Glomerular visceral epithelial cell (primary cell): ENCODE measurements at regions not wholly inside any gene's neighbourhood (a gene's known extent, or its start where the extent isn't known, plus 50 kb on each side); places are given as distances from the start of the nearest gene placed in this dataset.

Experiments used
- DNase-seq: peaks from one replicate; pipeline ENCODE4 v3.0.0-alpha.2; 2016; ENCODE audit errors: extremely low spot score

DNA sequence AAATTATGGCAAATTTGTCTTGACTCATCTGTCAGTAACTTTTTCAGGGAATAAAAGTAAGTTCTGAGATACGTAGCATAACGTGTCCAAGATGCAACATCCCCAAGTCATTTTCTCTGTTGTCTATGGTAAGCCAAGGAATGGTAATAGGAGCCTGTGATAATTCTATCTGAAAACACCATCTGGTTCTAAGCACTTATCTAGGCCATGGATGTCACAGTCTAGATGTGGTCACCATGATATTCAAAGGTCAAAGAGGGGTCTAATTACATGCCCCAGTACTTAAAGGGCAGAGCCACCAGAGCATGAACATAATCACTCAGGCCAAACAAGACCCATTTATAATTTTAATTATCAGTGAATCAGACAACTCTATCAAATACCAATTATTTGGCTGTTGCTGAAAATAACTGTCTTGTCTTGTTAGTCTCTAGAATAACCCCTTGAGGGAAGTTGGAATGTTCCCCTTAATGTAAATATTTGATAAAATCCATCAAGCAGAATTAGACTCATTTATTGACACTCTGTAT is 225.1 kb upstream of the MPPED2 start:
- no peak for DNase-seq

DNA sequence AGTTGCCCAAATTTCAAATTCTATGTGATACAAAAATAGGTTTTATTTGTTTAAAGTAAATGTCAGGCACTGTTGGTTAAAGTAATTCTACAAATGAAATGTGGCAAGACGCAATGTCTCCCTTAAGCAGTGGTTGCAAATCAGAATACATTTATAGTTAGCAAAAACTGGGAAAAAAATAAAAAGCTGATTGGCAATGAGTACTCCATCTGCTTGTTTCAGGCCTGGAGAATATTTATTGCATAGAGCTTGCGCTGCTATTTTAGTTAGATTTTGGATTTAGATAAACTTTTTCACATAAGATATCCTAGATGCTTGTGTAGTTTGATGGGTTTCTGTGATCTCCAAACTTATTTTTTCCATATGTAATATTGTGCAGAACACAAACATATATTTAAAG is 224.0 kb upstream of the MPPED2 start:
- no peak for DNase-seq

DNA sequence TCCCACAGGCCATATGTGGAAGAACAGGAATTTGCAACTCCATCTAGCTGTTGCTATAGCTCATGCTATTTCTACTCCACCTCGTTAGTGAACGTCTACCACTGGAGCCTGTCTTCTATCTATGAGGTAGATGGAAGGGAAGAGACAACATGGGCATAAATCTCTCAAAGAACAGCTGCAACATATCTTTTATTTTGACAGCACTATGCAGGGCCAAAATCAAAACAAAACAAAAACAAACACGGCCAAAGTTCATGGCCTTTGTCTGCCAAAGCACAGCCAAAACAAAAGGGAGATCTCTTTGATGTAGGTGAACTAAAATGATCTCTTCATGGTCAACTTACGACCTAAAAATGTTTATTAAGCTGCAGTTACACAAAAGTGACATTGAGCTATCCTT is 215.2 kb upstream of the MPPED2 start:
- DNase-seq = no peak

DNA sequence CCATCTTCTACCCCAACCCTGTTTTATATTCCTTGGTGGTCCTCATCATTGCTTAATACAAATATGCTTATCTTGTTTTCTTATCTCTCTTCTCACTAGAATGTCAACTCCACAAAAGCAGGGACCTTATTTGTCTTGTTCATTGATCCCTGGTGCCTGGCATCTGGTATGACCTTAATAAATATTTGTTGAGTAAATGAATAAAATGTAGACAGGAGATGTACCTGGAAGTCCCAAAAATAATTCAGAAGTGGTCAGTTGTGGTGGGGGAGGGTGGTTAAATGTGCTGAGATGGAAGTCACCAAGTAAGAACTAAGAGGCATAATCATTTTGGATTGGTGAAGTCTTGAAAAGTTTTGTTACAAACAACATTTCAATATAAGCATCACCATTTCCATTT is 214.8 kb upstream of the MPPED2 start:
- DNase-seq = no peak

DNA sequence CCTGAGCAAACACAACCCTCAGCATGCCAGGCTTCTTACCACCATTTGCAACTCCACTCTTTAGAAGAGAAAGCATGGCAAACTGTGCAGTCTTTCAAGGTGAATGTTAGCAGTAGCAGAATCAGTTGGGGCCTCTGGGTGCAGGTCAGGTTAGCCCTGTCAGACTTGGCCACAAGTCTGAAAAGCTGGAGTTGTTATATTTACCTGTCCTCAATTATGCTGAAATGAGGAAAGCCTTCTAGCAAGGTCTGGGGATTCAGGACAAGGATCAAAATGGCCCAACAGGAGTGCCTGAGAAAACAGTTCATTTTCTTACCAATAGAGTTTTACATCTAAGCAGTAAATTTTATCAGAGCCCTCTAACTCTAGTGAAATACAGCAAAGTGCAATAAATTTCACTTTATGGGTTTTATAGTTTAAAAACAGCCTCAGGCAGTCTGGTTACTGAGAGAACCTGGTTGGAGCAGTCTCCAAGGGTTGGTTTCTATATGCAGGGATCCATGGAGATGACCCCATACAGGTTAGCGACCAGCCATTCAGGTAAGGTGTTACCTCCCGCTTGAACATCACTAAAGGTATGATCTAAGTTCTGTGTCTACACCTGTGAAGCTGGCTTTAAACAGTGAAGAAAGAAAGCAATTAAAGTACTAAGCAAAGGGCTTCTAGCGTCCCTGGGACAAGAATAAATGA is 212.5 kb upstream of the MPPED2 start:
- no peak for DNase-seq

DNA sequence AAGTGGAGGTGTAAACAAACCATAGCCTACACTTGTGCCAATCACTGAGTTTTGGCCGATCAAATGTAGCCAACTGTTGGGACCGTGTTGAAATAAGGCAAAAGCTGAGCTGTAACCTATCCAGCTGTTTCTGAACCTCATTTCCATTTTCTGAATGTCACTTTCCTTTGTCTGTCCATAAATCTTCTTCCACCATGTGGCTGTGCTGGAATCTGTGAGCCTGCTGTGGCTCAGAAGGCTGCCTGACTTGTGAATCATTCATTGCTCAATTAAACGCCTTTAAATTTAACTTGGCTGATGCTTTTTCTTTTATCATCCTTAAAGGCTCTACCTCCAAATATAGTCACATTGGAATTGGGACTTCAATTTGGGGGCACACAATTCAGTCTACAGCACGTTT is 203.1 kb upstream of the MPPED2 start:
- DNase-seq = no peak

DNA sequence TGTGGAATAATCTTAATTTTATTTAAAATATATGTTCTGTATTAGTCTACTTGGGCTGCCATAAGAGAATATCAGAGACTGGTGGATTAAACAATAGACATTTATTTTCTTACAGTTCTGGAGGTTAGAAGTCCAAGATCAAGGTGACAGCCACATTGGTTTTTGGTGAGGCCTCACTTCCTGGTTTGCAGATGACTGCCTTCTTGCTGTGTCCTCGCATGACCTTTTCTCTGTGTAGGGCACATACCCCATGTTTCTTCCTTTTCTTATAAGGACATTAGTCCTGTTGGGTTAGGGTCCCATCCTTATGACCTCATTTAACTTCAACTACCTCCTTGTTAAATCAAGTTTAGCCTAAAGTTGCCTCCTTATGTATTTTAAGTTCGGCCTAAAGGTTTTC is 202.7 kb upstream of the MPPED2 start:
- no peak for DNase-seq

DNA sequence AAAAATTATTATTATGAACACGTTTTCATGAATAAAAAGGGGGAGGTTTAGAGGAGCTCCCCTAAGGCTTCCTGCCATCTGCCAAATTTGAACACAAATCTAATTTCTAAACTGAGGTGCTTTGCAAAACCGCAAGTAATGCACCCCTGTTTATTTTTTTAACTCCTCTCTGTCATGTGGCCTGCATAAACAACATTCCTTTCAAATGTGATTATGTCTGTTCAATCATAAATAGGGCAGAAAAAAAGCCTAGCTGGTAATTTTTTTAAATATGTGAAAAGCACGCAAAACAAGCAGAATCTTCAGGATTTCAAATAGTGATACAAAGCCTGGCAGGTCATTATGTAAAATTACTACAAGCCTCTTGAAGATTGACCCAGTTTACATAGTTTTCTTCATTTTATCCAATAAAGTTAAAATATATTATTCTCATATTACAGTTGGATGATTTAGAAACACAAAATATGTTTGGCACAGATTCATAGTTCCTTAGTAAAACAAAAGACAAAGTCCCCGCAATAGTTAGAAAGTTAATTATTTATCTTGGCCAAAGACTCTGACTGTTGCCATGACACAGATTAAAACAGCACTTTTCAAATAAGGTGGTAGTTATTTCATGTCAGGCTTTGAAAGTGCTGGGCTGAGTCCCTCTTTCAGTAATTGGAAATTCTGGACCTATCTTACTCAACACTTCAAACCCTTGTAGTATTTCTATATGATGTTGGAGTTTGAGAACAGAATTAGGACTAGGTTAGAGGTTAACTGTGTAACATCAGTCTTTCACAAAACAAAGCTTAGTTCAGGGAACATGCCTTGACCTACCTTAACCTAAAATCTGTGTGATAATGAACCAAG is 200.3 kb upstream of the MPPED2 start:
- no peak for DNase-seq

DNA sequence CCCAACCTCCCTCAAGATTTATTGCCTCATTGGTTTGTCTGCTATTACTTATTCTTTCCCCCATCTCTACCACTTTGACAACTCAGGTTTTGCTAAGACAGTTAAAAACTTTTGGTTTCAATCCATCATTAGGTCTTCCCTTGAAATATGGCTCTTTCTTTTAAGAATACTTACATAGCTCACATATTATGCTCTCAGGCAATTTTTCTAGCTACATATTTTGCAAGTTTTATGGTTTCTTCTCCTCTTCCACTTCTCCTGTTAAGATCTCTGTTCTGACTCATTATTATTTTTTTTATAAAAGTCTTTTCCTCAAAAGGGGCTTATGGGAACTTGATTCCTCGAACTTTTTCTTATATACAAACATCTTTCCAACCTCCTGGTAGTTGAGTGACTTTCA is 192.4 kb upstream of the MPPED2 start:
- no peak for DNase-seq

DNA sequence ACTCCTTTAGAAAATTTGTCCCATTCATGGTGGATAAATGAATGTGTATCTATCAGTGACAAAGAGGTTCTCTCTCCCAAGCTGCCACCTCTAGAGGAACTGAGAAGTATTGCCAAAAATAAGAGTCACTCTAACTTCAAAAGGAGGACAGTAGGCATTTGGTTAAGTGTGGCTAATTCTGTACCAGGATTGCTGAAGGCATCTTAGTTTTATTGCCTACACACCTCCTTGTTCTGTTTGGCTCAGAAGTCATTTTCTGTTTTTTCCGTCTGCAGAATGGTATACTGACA is 189.0 kb upstream of the MPPED2 start:
- no peak for DNase-seq

DNA sequence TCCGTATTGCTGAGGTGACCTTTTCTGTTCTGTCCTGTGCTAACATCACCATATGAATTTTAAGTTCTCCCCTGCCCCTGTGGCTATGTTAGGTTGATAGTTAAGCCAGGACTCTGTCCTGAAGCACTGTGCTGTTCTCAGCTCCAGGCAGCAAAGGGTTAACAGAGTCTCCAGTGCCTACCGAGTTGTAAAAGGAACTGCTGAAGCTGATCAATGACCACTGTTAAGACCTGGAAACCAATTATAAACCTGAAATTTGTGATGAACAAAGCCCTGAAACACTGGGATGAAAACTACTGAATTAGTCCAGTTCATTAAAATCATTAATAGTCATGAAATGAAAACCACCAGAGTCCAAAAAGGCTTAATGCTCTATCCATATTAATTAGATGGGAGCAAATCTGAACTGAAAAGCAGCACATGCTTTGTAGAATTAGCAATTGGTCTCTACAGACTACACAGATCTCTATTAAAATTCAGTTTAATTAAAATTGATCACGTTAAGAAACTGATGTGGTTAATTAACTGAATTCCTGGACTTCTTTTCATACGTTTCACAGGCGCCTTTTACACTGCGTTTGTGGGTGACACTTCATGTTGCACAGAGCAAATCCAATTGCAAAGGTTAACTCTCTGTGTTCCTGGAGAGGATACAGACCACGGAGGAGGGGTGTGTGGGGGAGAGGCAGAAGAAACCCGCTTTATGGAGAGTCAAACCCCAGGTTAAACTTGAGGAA is 188.5 kb upstream of the MPPED2 start:
- no peak for DNase-seq

DNA sequence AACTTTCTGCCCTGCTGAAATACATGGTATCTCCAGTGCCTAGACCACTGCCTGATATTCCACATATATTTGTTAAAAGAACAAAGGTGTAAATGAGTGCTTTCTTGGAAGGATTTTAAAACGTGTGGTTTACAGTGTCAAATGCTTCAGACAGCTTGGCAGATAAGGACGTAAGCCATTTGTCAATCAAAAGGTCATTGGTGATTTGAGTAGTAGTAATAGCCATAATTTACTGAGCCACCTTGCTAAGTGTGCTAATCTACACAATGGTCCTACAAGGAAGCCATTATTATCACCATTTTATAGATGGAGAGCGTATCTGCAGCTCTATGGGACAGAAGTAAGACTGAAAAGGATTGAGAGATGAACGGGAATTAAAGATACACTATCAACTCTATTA is 186.8 kb upstream of the MPPED2 start:
- no peak for DNase-seq

DNA sequence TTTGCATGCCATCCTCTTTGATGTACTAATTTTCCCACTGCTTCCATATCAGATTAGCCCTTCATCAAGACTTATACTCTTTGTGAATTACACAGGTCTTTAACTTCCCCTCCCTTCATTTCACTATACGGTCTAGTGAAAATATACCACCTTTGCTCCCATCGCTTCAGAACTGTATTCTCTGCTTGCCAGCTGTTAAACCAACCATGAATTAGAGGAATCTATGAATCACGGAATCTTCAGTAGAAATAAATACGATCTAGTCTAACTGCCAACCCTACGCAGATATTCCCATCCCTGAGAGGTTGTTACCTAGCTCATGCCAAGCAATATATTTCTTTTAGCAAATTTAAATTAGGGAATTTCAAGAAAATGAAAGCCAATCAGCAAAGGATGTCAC is 177.8 kb upstream of the MPPED2 start:
- no peak for DNase-seq

DNA sequence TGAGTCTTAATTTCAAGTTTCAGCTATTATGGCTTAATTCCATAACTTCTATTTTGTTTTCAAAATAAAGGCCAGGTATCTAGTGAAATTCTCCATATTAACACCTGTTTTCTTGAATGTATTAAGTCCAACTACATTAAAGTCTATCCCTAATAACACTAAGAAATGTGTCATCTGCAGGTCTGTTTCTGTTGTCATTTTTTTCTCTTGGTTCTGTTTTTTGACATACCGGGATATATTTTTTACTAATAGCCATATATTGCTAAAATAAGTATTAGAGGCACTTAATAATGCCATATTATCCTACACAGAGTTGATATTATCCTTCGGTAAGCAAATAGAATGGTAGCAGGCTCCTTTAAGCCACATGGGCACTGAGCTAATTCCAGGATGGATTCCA is 176.0 kb upstream of the MPPED2 start:
- no peak for DNase-seq

DNA sequence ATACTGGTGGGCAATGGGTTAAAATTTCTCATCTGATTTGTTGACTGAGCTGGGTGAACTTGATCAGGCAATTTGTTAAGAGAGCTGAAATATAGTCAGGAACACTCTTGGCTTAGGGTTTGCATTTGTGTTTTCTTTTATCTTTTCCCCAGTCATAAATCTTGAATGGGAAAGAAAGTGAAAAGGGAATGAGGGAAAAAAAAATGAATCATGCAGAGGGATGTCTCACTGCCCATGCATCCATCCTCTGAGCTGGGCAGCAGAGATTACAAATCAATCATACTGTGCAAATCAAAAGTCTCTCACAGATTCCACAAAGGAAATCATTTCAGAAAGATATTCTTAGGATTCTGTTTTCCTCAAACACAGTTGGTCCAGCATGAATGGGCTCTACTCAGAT is 174.2 kb upstream of the MPPED2 start:
- DNase-seq = no peak

DNA sequence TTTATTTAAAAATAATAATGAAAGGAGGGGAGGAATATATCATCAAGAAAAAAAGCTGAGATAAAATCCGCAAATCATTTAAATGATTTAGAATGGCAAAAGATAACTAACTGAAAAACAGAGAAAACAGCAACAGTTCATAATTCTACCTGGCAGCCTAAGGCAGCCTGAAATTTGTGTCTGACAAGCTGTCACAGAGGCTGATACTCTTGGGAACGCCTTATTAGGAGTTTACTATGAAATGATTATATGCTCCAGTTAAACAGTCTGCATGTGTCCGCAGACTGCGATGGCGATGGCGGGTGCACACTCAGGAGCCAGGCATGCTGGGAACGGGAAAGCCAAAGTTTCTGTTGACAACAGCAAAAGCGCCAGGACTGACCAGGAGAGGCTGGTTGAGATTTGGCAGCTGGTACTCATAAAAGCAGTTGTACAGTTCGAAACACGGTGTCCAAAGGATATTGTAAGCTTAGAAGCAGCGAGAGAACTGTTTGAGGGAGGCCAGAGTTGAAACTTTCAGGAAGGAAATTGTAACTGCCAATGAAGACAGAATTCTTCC is 172.9 kb upstream of the MPPED2 start:
- no peak for DNase-seq

DNA sequence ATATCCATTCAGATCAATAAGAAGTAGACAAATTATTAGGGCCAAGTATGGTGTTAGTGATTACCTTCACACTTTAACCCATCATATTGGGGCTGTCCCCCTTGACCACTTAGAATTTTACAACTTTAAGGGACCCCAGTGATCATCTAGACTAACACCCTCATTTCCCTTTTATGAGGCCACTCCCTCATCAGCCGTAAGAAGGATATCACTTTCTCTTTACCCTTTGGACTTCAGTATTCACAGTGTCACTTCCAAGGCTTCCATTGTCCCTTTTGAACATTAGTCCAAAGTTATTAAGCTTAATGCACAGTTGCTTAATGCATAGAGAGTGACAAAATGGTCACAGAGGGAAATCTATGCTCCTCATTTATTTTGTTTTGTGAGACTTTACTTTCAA is 172.4 kb upstream of the MPPED2 start:
- no peak for DNase-seq

DNA sequence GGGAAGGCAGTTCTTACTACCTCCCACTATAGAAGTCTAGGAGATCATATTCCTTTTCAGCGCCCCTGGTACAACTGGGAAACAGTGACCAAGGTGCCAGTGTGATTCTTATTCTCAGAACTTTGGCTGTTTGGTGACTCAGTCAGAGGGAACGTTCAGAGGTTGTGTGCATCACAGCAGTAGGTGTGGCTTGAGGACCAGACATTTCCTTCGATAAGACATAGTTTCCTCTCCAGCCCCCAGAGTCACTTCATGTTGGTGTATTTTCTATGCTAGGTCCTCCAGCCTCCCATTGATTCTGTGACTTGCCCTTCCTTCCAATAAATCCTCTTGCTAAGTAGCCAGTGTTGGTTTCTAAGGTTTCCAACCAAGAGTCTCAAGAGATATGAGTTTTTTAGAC is 171.9 kb upstream of the MPPED2 start:
- no peak for DNase-seq

DNA sequence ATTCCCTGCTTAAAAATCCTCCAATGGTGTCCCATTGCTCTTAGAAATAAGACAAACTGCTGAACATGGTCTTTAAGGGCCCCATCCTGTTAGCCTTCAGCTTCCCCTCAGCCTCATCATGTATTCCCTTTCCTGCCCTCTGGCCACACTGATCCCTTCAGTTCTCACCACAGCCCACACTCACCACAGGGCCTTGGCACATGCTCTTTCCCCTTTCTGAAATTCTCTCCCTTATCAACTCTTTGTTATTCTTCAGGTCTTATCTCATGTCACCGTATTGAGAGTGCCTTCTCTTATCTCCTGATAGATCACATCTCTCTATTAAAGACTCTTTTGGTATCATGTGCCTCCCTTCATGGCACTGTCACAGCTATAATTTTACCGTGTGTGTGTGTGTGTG is 167.8 kb upstream of the MPPED2 start:
- DNase-seq = no peak

DNA sequence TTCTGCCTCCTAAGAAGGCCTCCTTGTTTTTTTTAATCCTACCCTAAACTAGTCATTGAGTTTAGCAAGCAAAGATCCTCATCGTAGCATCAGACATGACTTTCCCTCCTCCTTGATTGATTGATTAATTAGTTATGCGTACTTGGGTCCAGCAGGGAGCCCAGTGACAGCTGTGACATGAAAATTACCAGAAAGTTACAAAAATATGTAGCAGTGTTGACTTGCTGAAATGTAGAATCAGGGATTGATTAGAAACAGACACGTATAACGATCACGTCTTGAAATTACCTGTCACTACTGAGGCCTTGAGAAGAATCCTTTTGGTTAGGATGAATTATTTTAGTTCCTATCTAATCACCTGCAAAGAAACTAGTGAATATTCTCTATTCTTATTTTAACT is 167.4 kb upstream of the MPPED2 start:
- DNase-seq = no peak

DNA sequence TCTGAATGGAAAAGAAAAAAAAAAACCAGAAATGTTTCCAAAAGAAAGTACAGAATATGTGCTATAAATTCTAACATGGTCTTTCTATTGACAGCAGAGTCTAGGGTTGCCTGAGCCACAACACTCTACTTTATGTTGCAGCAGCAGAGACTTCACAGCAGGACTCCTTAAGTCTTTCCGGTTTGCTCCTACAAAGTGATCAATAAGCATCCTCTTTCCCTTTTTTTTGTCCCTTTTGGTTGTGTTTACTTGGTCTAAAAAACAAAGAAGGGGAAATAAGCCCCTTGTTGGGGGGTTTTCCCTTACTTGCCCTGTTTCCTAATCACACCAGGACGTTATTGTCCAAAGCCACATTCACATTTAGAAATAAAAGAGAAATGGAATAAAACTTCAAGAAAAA is 163.1 kb upstream of the MPPED2 start:
- no peak for DNase-seq

DNA sequence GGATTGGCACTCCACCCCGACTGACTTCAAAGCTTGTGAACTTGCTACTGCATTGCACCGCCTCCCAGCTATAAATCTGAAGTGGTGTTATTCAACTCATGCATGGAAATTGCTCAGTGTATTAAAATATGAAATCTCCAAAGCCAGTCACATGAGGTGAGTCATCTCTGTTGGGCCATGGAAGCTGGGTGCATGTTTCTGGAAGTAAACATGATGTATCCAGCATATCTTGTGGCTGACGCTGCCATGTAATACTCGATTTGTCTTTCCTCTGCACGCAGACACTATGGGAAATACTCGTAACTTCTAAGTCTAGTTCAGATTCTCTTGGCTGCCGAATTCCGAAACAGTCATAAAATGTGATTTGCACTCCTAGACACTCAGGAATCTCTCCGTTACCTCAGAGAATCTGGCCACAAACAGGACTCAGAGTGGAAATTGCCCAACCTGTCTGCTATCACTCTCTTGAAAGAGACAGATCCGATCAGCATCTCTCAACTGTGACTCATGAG is 154.9 kb upstream of the MPPED2 start:
- peak; percentile 42 for DNase-seq
